ENCODE measurements at regions not wholly inside any gene's neighbourhood (a gene's known extent, or its start where the extent isn't known, plus 50 kb on each side); places are given as distances from the start of the nearest gene placed in this dataset.

DNA sequence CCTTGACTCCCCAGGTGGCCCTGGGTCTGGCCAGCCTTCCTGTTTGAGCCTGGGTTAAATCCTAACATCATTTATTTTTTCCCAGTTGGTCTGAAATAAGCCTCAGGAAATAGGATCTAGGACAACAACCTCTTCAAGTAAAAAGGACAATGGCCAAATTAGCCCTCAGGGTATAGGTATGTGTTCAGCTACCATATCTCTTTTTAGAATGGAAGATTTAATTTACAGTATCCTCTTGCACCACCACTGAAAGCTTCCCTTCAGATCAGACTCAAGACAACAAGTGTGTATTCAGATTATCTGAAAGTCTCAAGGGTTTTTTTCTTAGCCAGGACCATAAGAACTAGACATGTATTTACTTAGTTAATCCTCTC lies 61.6 kb upstream of the CXCR4 start:
- no peak for DNase-seq (ENCODE audit: low read depth)

DNA sequence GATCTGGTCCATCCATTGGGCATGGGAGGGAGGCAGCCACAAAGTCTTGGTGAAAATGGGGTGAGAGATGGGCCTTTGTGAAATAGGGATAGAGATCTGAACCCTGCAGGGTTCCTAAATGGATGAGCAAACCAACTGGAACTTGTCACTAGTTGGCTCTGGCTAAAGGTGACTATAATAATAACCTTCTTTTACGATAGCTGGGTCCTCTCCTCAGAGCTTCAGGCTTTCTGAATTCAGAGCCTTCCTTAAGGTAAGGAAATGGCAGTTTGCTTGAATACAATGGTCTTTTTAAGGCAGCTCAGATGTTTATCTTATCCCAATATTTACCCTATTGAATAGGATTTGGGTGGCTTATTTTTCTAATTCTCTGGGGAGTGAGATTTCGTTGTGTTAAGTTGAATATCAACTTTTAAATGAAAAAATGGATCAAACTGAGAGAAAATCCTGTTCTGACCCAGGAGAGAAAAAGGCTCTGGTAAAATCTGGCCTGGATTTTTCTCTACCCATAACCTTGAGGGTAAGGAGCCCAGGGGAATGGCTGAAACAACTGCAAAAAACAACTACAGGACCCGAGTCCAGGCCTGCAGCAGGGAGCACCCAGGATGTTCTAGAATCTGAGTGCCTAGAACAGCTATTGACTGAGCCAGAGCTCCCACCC lies 61.1 kb upstream of the CXCR4 start:
- no peak for DNase-seq (ENCODE audit: low read depth)

GRCh38 chr2:136175868-136176267 lies 57.9 kb upstream of the CXCR4 start:
- no peak for DNase-seq (ENCODE audit: low read depth)

GRCh38 chr2:136175466-136175865 lies 57.5 kb upstream of the CXCR4 start:
- no peak for DNase-seq (ENCODE audit: low read depth)

DNA sequence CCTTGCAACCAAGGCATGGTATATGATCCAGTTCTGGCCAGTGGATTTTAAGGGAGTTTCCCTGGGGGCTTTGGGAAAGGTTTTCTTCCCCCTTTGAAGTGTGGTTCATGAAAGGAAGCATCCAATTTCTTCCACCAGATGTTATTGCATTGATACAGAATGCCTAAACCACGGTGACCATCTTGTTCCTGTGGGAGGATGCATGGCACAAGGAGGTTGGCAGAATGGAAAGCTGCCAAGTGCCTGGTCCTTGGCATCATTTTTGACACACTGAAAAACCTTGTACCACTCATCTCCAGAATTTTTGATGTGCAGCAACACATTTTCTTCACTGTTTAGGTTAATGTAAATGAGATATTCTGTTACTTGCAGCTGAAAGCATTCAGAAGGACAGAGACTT lies 55.2 kb upstream of the CXCR4 start:
- DNase-seq (ENCODE audit: low read depth) = no peak

DNA sequence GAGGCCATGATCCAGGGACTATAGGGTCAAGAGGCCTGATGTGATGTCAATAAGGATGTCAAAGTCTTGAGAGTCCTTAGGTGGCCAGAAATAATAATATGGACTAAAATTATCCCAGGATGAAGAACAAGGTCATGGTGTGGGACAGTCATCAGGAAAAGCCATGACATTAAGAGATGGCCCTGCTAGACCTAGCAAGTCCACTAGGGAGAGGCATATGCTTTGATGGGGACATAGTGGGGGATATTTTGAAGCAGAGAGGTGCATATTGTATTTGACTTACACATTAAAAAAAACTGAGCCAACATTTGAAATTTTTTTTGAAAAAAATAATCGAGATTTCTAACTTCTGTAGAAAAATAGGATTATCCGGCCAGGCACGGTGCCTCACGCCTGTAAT lies 53.3 kb upstream of the CXCR4 start:
- no peak for DNase-seq (ENCODE audit: low read depth)

DNA sequence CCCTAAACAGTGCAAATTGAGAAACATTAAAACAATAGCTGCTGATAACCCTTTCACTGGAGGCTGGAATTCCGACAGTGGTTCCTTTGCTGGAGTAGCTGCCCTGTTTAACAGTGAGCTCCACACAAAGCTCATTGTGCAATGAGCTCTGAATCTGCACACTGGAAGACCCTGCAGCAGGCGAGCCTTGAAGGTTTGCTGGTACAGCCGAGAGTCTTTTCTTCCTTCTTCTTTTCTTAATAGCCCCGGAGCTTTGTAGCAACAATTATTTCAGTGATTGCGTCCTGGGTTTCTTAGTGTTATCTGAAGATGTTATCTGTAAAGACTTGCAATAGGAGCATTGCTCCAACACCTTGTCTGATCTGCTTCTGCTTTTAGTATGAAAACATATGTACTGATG lies 50.8 kb upstream of the CXCR4 start:
- DNase-seq (ENCODE audit: low read depth) = no peak

GRCh38 chr2:136167721-136168475 lies 49.9 kb upstream of the CXCR4 start:
- no peak for DNase-seq (ENCODE audit: low read depth)
